Gastrocnemius medialis (tissue), 4 donors: ENCODE measurements at regions not wholly inside any gene's neighbourhood (a gene's known extent, or its start where the extent isn't known, plus 50 kb on each side); places are given as distances from the start of the nearest gene placed in this dataset.

Source experiments
- CTCF ChIP-seq, 5 experiments: fragments of 450-650 bp in 3 of 5; fragments of 200-600 bp in 2 of 5; sonication (generic) in 2 of 5; IDR thresholded peaks in 4 of 5; conservative IDR thresholded peaks in 1 of 5; 1 replicate in 4 of 5; 2 replicates in 1 of 5; pipeline ENCODE4 v1.5.1; 2016 to 2019; ENCODE audit warnings: antibody characterized with exemption in 5 of 5, mild to moderate bottlenecking in 3 of 5, moderate library complexity in 3 of 5
- POLR2A ChIP-seq, 2 donors: fragments of 450-650 bp; IDR thresholded peaks; one replicate each; pipeline ENCODE4 v1.6.1; 2017; ENCODE audit warnings: antibody characterized with exemption in 2 of 2, mild to moderate bottlenecking in 2 of 2, moderate library complexity in 2 of 2

- TF ChIP-seq CTCF (IDR thresholded peaks at IDR 0.05 in 4 of 5, conservative IDR thresholded peaks at IDR 0.05 in 1 of 5) (no peak), POLR2A (IDR thresholded peaks at IDR 0.05) (no peak)
Measured at GRCh38 chr21:22374218-22374969, 1376.2 kb downstream of the NCAM2 start.
